Neuronal stem cell (in vitro differentiated cells): ENCODE measurements at regions not wholly inside any gene's neighbourhood (a gene's known extent, or its start where the extent isn't known, plus 50 kb on each side); places are given as distances from the start of the nearest gene placed in this dataset.

Experiments
- DNase-seq: peaks from one replicate; pipeline ENCODE4 v3.0.0-alpha.2; 2013; ENCODE audit warnings: low spot score
- H2AFZ ChIP-seq: one replicate; pipeline ENCODE4 v1.6.1; 2013; ENCODE audit warnings: mild to moderate bottlenecking, low read length, inconsistent platforms
- H2AK5ac ChIP-seq: 2 replicates; pipeline ENCODE4 v1.6.1; 2013; ENCODE audit warnings: low read depth, mild to moderate bottlenecking, inconsistent platforms, low read length, moderate library complexity, mixed read lengths
- H2BK120ac ChIP-seq: 2 replicates; pipeline ENCODE4 v1.6.1; 2013; ENCODE audit warnings: low read depth, mild to moderate bottlenecking, inconsistent platforms, low read length, moderate library complexity, mixed read lengths
- H2BK12ac ChIP-seq: one replicate; pipeline ENCODE4 v1.6.1; 2013; ENCODE audit warnings: low read length, inconsistent platforms
- H2BK15ac ChIP-seq: 2 replicates; pipeline ENCODE4 v1.6.1; 2013; ENCODE audit warnings: mild to moderate bottlenecking, low read length, inconsistent platforms, mixed read lengths
- H2BK5ac ChIP-seq: one replicate; pipeline ENCODE4 v1.6.1; 2013; ENCODE audit warnings: inconsistent platforms, mild to moderate bottlenecking, low read length, moderate library complexity
- H3K14ac ChIP-seq: one replicate; pipeline ENCODE4 v1.6.1; 2013; ENCODE audit warnings: low read length, inconsistent platforms
- H3K18ac ChIP-seq: 2 replicates; pipeline ENCODE4 v1.6.1; 2013; ENCODE audit warnings: low read length, inconsistent platforms
- H3K23ac ChIP-seq: 2 replicates; pipeline ENCODE4 v1.6.1; 2013; ENCODE audit warnings: low read depth, mild to moderate bottlenecking, mixed read lengths, low read length, inconsistent platforms; ENCODE audit not compliant: poor library complexity
- H3K27ac ChIP-seq: replicated peaks from 3 replicates; pipeline ENCODE4 v1.5.1; 2013; ENCODE audit warnings: low read length, inconsistent platforms
- H3K27me3 ChIP-seq, 3 experiments: 2 replicates each; pipeline ENCODE4 v1.6.1; 2013; ENCODE audit warnings: low read length in 3 of 3, mild to moderate bottlenecking in 2 of 3, inconsistent platforms in 1 of 3, low read depth in 1 of 3, mixed read lengths in 1 of 3, moderate library complexity in 1 of 3; ENCODE audit not compliant: control insufficient read depth in 3 of 3, insufficient read depth in 3 of 3
- H3K36me3 ChIP-seq, 2 donors: replicated peaks in 1 of 2; 2 replicates each; pipeline ENCODE4 v1.6.1; 2013; ENCODE audit warnings: low read length in 2 of 2; ENCODE audit not compliant: control insufficient read depth in 2 of 2, insufficient read depth in 2 of 2
- H3K4ac ChIP-seq: 2 replicates; pipeline ENCODE4 v1.6.1; 2013; ENCODE audit warnings: inconsistent platforms, mild to moderate bottlenecking, low read length, moderate library complexity
- H3K4me1 ChIP-seq, 2 donors: 1 replicate in 1 of 2; 2 replicates in 1 of 2; pipeline ENCODE4 v1.6.1; 2013; ENCODE audit warnings: low read length in 2 of 2, low read depth in 1 of 2; ENCODE audit not compliant: control insufficient read depth in 2 of 2, insufficient read depth in 1 of 2
- H3K4me2 ChIP-seq: one replicate; pipeline ENCODE4 v1.6.1; 2013; ENCODE audit warnings: mild to moderate bottlenecking, low read length, inconsistent platforms; ENCODE audit not compliant: insufficient read depth, poor library complexity, severe bottlenecking
- H3K4me3 ChIP-seq, 2 donors: 2 replicates each; pipeline ENCODE4 v1.5.1; 2013; ENCODE audit warnings: low read length in 2 of 2, mild to moderate bottlenecking in 2 of 2, inconsistent platforms in 1 of 2, moderate library complexity in 1 of 2
- H3K79me1 ChIP-seq: one replicate; pipeline ENCODE4 v1.6.1; 2013; ENCODE audit warnings: low read depth, mild to moderate bottlenecking, inconsistent platforms, low read length, moderate library complexity
- H3K9ac ChIP-seq: one replicate; pipeline ENCODE4 v1.6.1; 2013; ENCODE audit warnings: mild to moderate bottlenecking, low read depth, low read length, inconsistent platforms; ENCODE audit not compliant: poor library complexity
- H3K9me3 ChIP-seq, 2 donors: replicated peaks in 1 of 2; 2 replicates each; pipeline versions ENCODE3 to v1.6.1; 2013; ENCODE audit warnings: low read length in 2 of 2, mild to moderate bottlenecking in 2 of 2, inconsistent platforms in 1 of 2, low read depth in 1 of 2, mixed read lengths in 1 of 2, moderate library complexity in 1 of 2; ENCODE audit not compliant: control insufficient read depth in 2 of 2, insufficient read depth in 1 of 2
- H4K8ac ChIP-seq: one replicate; pipeline ENCODE4 v1.6.1; 2013; ENCODE audit warnings: low read depth, mild to moderate bottlenecking, inconsistent platforms, low read length, moderate library complexity
- H4K91ac ChIP-seq: one replicate; pipeline ENCODE4 v1.6.1; 2013; ENCODE audit warnings: low read length, low read depth, mild to moderate bottlenecking, inconsistent platforms; ENCODE audit not compliant: poor library complexity
- WGBS, 2 donors: extraction: QIAGEN DNeasy Blood & Tissue Kit; methylation state at CpG; one replicate each; pipeline ENCODE4 v1.1.7; 2013; ENCODE audit warnings: missing lambda C conversion rate in 2 of 2, mixed read lengths in 1 of 2; ENCODE audit not compliant: insufficient read length in 2 of 2, insufficient replicate concordance in 1 of 2; ENCODE audit errors: extremely low coverage in 2 of 2; 5-methylcytosine and 5-hydroxymethylcytosine counted together

- Histone ChIP-seq H3K18ac (peak overlapping the region; percentile 39), H2BK15ac (peak overlapping the region; percentile 30), H3K9ac (peak overlapping the region; percentile 71), H2BK12ac (no peak overlapping the region), H3K79me1 (no peaks in the 10 kb centered on the region), H4K8ac (no peak overlapping the region), H3K27me3 (no peaks in the 10 kb centered on the region), H4K91ac (no peak overlapping the region), H3K23ac (peak overlapping the region; percentile 62), H2BK5ac (no peak overlapping the region), H3K27ac (no peak overlapping the region), H3K4me3 (no peak overlapping the region), H3K4me2 (no peak overlapping the region), H2AFZ (no peak overlapping the region), H2BK120ac (peak overlapping the region; percentile 23), H3K14ac (no peak overlapping the region), H3K36me3 (no peaks in the 10 kb centered on the region), H3K9me3 (no peaks in the 10 kb centered on the region), H2AK5ac (peak overlapping the region; percentile 26), H3K4ac (no peak overlapping the region), H3K4me1 (no peaks in the 10 kb centered on the region)
- no CpG with 5 or more reads among the region's 23 CpGs for WGBS, 2 donors
- DNase-seq: no peak
Observed at GRCh38 chr2:2663401-2664036, 332.4 kb upstream of the MYT1L start.

DNA sequence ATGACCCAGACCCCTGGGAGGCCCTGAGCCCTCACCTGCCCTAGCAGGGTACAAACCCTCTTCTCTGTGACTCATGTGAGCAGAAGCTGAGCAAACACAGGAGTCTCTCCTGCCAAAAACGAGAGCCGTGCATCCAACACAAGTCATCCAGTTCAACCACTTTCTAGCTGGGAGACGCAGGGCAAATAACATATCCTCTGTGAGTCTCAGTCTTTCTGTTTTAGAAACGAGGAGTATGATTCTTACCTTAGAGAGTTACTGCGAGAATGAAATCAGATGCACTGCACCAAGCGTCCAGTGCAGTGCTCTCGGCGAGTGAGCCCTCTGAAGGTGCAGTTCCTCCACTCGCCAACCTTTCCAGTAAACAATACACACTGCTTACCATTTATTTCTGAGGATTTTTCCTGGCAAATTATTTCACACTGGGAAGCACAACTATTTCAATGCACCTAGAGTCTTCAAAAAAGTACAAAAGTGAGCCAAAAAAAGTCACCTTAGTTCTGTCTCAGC, 331.8 kb upstream of the MYT1L start:
- no peak for DNase-seq
- Histone ChIP-seq H2BK5ac (no peak overlapping the region), H2BK120ac (no peak overlapping the region), H3K23ac (no peak overlapping the region), H3K18ac (no peak overlapping the region), H3K14ac (no peak overlapping the region), H3K4me1 (no peaks in the 10 kb centered on the region), H3K27ac (no peak overlapping the region), H3K4me3 (no peak overlapping the region), H3K79me1 (no peaks in the 10 kb centered on the region), H4K8ac (no peak overlapping the region), H2AK5ac (no peak overlapping the region), H3K27me3 (no peaks in the 10 kb centered on the region), H3K9me3 (no peaks in the 10 kb centered on the region), H3K36me3 (no peaks in the 10 kb centered on the region), H2AFZ (no peak overlapping the region), H4K91ac (no peak overlapping the region), H2BK12ac (no peak overlapping the region), H3K4me2 (no peak overlapping the region), H3K4ac (no peak overlapping the region), H2BK15ac (no peak overlapping the region), H3K9ac (no peak overlapping the region)
- WGBS, 2 donors: no CpG with 5 or more reads among the region's 9 CpGs

DNA sequence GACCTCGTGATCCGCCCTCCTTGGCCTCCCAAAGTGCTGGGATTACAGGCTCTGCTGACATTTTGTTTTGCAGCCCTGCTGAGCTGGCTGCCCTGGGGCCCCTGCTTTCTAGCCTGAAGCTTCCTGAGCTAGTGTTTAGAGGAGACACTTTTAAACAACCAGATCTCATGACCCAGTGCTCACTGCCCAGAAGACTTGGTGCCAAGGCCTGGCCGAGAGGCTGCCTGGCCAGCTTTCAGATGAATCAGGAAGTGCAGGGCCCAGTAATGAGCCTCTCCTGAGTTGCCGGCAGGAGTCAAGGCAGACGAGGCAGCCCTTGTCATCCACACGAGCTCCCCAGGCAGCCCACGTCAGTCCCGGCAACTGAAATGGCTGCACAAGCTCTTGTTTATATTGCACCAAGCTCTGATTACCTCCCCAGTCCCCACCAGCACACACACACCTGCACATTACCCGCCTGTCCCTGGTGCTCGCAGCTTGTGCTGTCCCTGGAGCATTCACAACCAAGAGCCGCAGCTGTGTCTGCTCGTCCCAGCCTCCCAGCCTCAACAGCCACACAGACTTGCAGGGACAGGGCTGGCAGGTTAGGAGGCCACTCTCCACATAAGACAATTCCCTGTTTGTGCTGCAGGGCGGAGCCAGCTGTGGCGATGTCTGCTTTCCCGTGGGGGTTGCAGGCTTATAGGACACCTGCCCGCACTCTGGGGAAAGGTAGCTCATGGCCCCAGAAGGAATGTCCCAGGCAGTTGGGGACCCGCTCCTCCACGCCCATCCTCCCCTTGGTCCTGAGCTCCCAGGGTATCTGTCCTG, 331.2 kb upstream of the MYT1L start:
- H3K18ac ChIP-seq: no peak overlapping the region

DNA sequence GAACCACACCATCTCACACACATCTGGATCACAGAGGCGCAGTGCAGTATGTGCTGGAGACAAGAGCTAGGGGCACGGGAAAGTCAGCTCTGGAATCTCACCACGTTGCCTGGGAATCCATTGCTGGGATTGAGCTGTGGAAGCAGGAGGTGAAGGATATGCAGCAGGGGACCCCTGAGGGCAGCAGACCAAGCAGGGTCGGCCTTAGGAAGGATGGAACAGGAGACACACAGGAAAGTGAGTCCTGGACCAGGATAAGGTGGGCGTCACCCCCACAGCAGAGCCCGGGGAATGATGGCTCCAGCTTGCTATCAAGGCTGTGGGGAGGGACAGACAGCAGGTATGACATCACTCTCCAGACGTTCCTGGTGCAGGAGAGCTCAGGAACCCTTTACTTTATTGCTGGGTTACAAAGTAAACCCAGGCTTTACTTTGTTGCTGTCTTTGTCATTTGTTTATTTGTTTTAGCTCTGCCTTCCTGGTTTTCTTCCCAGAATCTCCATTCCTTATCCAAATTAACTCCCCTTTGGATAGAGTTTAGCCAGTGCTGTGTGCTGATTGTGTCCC, 329.8 kb upstream of the MYT1L start:
- H2BK12ac ChIP-seq: no peak overlapping the region
- H2BK5ac ChIP-seq: no peak overlapping the region
- no peak for DNase-seq
- no peak overlapping the region for H2AK5ac ChIP-seq
- H3K27me3 ChIP-seq: no peaks in the 10 kb centered on the region
- no peaks in the 10 kb centered on the region for H3K79me1 ChIP-seq
- no peak overlapping the region for H2BK120ac ChIP-seq
- no peaks in the 10 kb centered on the region for H3K36me3 ChIP-seq
- H2BK15ac ChIP-seq: no peak overlapping the region
- H3K18ac ChIP-seq: peak overlapping the region; percentile 32
- H3K4me2 ChIP-seq: no peak overlapping the region
- no peak overlapping the region for H3K9ac ChIP-seq
- peaks cover 2 to 5% of the 10 kb centered on the region in 2 donors for H3K4me1 ChIP-seq
- H3K9me3 ChIP-seq: no peaks in the 10 kb centered on the region
- H3K14ac ChIP-seq: no peak overlapping the region
- no peak overlapping the region for H3K4ac ChIP-seq
- WGBS, 2 donors: no CpG with 5 or more reads among the region's 7 CpGs
- H3K27ac ChIP-seq: no peak overlapping the region
- H4K8ac ChIP-seq: no peak overlapping the region
- H3K4me3 ChIP-seq: no peak overlapping the region
- H4K91ac ChIP-seq: no peak overlapping the region
- no peak overlapping the region for H3K23ac ChIP-seq
- H2AFZ ChIP-seq: no peak overlapping the region

More for the DNA sequence above, 331.2 kb upstream of the MYT1L start:
- Histone ChIP-seq H3K27me3 (no peaks in the 10 kb centered on the region), H3K23ac (no peak overlapping the region), H3K4me1 (no peaks in the 10 kb centered on the region), H3K9ac (no peak overlapping the region), H3K9me3 (no peaks in the 10 kb centered on the region), H2BK120ac (no peak overlapping the region), H2BK15ac (no peak overlapping the region), H3K4ac (no peak overlapping the region), H3K4me2 (no peak overlapping the region), H4K8ac (no peak overlapping the region), H2BK12ac (no peak overlapping the region), H2AK5ac (no peak overlapping the region), H4K91ac (no peak overlapping the region), H2AFZ (no peak overlapping the region), H3K79me1 (no peaks in the 10 kb centered on the region), H3K36me3 (no peaks in the 10 kb centered on the region), H3K4me3 (no peak overlapping the region), H2BK5ac (no peak overlapping the region), H3K14ac (no peak overlapping the region), H3K27ac (no peak overlapping the region)
- WGBS, 2 donors: no CpG with 5 or more reads among the region's 18 CpGs
- no peak for DNase-seq
